ENCODE measurements at regions not wholly inside any gene's neighbourhood (a gene's known extent, or its start where the extent isn't known, plus 50 kb on each side); places are given as distances from the start of the nearest gene placed in this dataset.

DNA sequence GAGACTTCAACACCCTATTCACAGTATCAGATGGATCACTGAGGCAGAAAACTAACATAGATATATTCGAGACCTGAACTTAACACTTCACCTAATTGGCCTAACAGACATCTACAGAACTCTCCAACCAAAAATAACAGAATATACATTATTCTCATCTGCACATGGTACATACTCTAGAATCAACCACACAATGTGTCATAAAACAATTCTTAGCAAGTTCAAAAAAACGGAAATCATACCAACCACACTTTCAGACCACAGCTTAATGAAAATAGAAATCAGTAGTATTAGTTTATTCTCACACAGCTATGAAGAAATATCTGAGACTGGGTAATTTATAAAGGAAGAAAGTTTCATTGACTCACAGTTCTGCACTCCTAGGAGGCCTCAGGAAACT lies 387.9 kb downstream of the DEPDC1B start:
- Mint-ChIP-seq H3K36me3 (no peaks in the 10 kb centered on the region), H3K4me3 (no peak overlapping the region), H3K27ac (no peak overlapping the region), H3K4me1 (no peaks in the 10 kb centered on the region), H3K9me3 (peaks cover 4% of the 10 kb centered on the region), H3K27me3 (no peaks in the 10 kb centered on the region)
- CTCF ChIA-PET, result no interaction called here
- no peak for DNase-seq

- no peak overlapping the region for H3K27ac Mint-ChIP-seq
- no peaks in the 10 kb centered on the region for H3K4me1 Mint-ChIP-seq
- H3K9me3 Mint-ChIP-seq, result peaks cover 8% of the 10 kb centered on the region
- no peak for DNase-seq
- CTCF ChIA-PET, result no interaction called here
- H3K4me3 Mint-ChIP-seq, result no peak overlapping the region
- no peaks in the 10 kb centered on the region for H3K36me3 Mint-ChIP-seq
- no peaks in the 10 kb centered on the region for H3K27me3 Mint-ChIP-seq
These were observed 400.0 kb downstream of the DEPDC1B start for GRCh38 chr5:60299944-60300343.

GRCh38 chr5:60297658-60298057 lies 402.3 kb downstream of the DEPDC1B start:
- Mint-ChIP-seq H3K27ac (no peak overlapping the region), H3K36me3 (no peaks in the 10 kb centered on the region), H3K4me3 (no peak overlapping the region), H3K4me1 (no peaks in the 10 kb centered on the region), H3K27me3 (no peaks in the 10 kb centered on the region), H3K9me3 (peaks cover 4% of the 10 kb centered on the region)
- CTCF ChIA-PET, result no interaction called here
- no peak for DNase-seq

- Mint-ChIP-seq H3K4me1 (no peaks in the 10 kb centered on the region), H3K27ac (no peak overlapping the region), H3K27me3 (no peaks in the 10 kb centered on the region), H3K9me3 (peaks cover under 1% of the 10 kb centered on the region), H3K36me3 (no peaks in the 10 kb centered on the region), H3K4me3 (no peak overlapping the region)
- DNase-seq, result no peak
- CTCF ChIA-PET, result interaction anchor here (0.9 to 1.2 kb wide), 2 partner anchors 9 to 356 kb away, joined by 3 read pairs; no protein-coding TSS in a partner anchor
These were observed 401.9 kb upstream of the PDE4D start for GRCh38 chr5:60295423-60295822.

DNA sequence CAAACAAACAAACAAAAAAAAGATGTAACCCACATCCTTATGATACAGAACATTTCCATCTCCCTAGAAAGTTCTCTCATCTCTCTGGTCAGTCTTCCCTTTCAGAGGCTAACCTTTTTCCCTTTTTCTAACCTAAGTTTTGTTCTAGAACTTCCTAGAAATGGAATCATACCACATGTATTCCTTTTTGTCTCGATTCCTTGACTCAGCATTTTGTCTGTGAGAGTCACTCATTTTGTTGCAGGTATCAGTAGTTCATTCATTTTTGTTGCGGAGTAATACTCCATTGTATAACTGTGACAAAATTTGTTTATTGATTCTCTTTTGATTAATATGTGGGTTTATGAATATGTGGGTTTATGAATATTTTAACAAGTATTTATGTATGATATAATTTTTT lies 400.0 kb upstream of the PDE4D start:
- H3K4me3 Mint-ChIP-seq, result no peak overlapping the region
- H3K9me3 Mint-ChIP-seq, result no peaks in the 10 kb centered on the region
- H3K27me3 Mint-ChIP-seq, result no peaks in the 10 kb centered on the region
- no peaks in the 10 kb centered on the region for H3K4me1 Mint-ChIP-seq
- no peak overlapping the region for H3K27ac Mint-ChIP-seq
- CTCF ChIA-PET, result interaction anchor here (0.5 kb wide), 1 partner anchor 408 kb away, joined by 3 read pairs; no protein-coding TSS in a partner anchor
- DNase-seq, result no peak
- no peaks in the 10 kb centered on the region for H3K36me3 Mint-ChIP-seq

- Mint-ChIP-seq H3K4me1 (no peaks in the 10 kb centered on the region), H3K27ac (no peak overlapping the region), H3K36me3 (no peaks in the 10 kb centered on the region), H3K27me3 (no peaks in the 10 kb centered on the region), H3K9me3 (no peaks in the 10 kb centered on the region), H3K4me3 (no peak overlapping the region)
- CTCF ChIA-PET, result interaction anchor here (0.9 to 1.0 kb wide), 3 partner anchors 9 to 476 kb away, joined by 3 read pairs; no protein-coding TSS in a partner anchor
- DNase-seq, result no peak
These were observed 393.7 kb upstream of the PDE4D start for GRCh38 chr5:60287174-60287771.

GRCh38 chr5:60285910-60286309 lies 392.4 kb upstream of the PDE4D start:
- Mint-ChIP-seq H3K4me1 (no peaks in the 10 kb centered on the region), H3K27me3 (no peaks in the 10 kb centered on the region), H3K4me3 (no peak overlapping the region), H3K27ac (no peak overlapping the region), H3K9me3 (no peaks in the 10 kb centered on the region), H3K36me3 (no peaks in the 10 kb centered on the region)
- no peak for DNase-seq
- CTCF ChIA-PET, result no interaction called here

- no peaks in the 10 kb centered on the region for H3K9me3 Mint-ChIP-seq
- DNase-seq, result no peak
These were observed 387.4 kb upstream of the PDE4D start for GRCh38 chr5:60280943-60281342.

GRCh38 chr5:60277941-60278340 lies 384.4 kb upstream of the PDE4D start:
- H3K36me3 Mint-ChIP-seq, result no peaks in the 10 kb centered on the region
- H3K27me3 Mint-ChIP-seq, result no peaks in the 10 kb centered on the region
- H3K4me1 Mint-ChIP-seq, result no peaks in the 10 kb centered on the region
- DNase-seq, result no peak
- H3K27ac Mint-ChIP-seq, result no peak overlapping the region
- CTCF ChIA-PET, result no interaction called here
- H3K4me3 Mint-ChIP-seq, result no peak overlapping the region
- peaks cover 2% of the 10 kb centered on the region for H3K9me3 Mint-ChIP-seq

More at GRCh38 chr5:60280943-60281342, 387.4 kb upstream of the PDE4D start:
- no peaks in the 10 kb centered on the region for H3K36me3 Mint-ChIP-seq
- no peaks in the 10 kb centered on the region for H3K27me3 Mint-ChIP-seq
- CTCF ChIA-PET, result no interaction called here
- H3K27ac Mint-ChIP-seq, result no peak overlapping the region
- H3K4me3 Mint-ChIP-seq, result no peak overlapping the region
- H3K4me1 Mint-ChIP-seq, result no peaks in the 10 kb centered on the region

DNA sequence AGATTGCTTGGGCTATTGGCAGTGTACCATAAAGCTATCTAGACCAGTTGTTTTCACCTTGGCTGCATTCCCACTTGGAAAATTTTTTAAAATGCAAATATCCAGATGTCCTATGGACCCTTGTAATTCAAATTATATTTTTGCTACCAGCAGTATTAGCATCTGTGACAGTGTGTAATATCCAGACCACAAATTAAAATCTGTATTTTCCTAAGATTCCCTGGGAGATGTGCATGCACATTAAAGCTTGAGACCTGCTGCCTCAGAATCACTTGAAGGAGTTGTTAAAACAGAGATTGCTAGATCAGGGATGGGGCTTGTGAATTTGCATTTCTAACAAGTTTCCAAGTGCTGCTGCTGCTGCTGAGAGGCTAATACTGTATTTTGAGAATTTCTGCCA lies 381.2 kb upstream of the PDE4D start:
- Mint-ChIP-seq H3K36me3 (no peaks in the 10 kb centered on the region), H3K4me1 (no peaks in the 10 kb centered on the region), H3K27ac (no peak overlapping the region), H3K4me3 (no peak overlapping the region), H3K9me3 (peaks cover 2% of the 10 kb centered on the region), H3K27me3 (no peaks in the 10 kb centered on the region)
- CTCF ChIA-PET, result interaction anchor here (1.3 kb wide), 1 partner anchor 13 kb away, joined by 3 read pairs; no protein-coding TSS in a partner anchor
- no peak for DNase-seq

DNA sequence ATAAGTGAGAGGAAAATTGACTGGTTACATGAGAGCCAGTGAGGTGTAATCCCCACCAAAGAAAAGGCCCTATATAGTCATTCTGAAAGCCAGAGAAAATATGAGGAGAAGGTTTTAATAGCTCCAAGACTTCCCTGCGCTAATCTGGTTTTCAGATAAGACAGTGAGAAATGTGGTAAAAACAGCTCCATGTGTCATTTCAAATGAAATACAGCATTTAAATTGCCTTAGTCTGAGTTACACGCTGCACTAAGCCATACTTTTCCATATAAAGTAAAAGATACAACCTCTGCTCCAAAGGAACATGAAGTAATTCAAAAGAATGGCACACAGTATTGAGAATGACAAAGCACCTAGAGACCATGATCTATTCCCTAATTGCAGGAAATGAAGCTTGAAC lies 378.0 kb upstream of the PDE4D start:
- no peaks in the 10 kb centered on the region for H3K27me3 Mint-ChIP-seq
- CTCF ChIA-PET, result no interaction called here
- H3K27ac Mint-ChIP-seq, result no peak overlapping the region
- no peak for DNase-seq
- H3K4me3 Mint-ChIP-seq, result no peak overlapping the region
- no peaks in the 10 kb centered on the region for H3K36me3 Mint-ChIP-seq
- no peaks in the 10 kb centered on the region for H3K4me1 Mint-ChIP-seq
- peaks cover 2% of the 10 kb centered on the region for H3K9me3 Mint-ChIP-seq

DNA sequence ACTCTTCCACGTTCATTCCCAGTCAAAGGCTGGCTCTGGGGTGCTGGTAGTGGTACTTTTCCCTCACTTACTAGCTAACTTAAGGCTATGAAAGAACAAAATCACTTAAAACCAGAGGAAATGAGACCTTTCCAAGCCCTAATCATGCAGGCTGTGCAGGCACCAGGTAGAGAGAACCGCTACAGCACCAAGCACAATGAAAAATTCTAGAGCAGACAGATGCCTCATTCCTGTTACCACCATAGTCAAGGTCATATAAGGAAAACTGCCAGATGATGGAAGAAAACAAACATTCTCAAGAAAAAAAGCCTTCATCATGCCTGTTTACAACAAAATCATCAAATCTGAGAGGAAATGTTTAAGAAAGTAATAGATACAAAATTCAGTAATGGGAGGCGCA lies 374.4 kb upstream of the PDE4D start:
- CTCF ChIA-PET, result no interaction called here
- Mint-ChIP-seq H3K27ac (no peak overlapping the region), H3K4me1 (no peaks in the 10 kb centered on the region), H3K4me3 (no peak overlapping the region), H3K36me3 (no peaks in the 10 kb centered on the region), H3K9me3 (peaks cover 2% of the 10 kb centered on the region), H3K27me3 (no peaks in the 10 kb centered on the region)
- DNase-seq, result no peak

- no peak overlapping the region for H3K4me3 Mint-ChIP-seq
- H3K27me3 Mint-ChIP-seq, result no peaks in the 10 kb centered on the region
- no peaks in the 10 kb centered on the region for H3K36me3 Mint-ChIP-seq
- no peaks in the 10 kb centered on the region for H3K4me1 Mint-ChIP-seq
- peaks cover 2% of the 10 kb centered on the region for H3K9me3 Mint-ChIP-seq
- CTCF ChIA-PET, result no interaction called here
- H3K27ac Mint-ChIP-seq, result no peak overlapping the region
- no peak for DNase-seq
These were observed 369.8 kb upstream of the PDE4D start for GRCh38 chr5:60263346-60263745.

DNA sequence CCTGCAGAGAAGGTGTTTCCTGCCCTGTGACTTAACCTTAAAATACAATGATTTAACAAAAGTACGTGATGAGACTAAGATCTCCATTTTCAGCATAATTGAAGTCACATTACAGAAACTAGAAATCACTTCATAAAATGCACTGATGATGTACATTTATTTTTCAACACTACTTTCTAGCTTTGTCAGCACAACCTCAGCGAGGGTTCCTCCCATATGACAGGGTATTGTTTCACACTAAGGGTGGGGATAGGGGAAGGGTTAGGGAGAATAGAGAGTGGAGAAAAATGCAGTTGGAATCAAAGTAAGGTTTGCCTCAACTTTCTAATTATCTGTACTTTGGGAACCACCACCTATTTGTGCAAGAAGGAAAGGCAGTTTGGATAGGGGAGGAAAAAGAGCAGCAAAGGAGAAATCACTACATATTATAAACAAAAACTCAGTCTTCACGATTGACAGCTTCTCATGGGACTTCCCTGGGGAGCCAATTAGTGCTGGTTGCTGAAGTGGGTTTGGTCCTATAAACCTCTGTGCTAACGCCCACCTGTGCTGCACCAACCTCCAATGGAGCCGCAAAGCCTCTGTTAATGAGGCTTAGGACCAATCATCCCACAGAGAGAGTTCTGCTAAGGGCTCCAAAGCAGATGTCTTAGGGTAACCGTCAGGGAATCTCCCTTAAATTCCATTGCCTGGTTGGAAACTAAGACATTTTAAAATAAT lies 369.2 kb upstream of the PDE4D start:
- H3K27ac Mint-ChIP-seq, result no peak overlapping the region
- no peaks in the 10 kb centered on the region for H3K36me3 Mint-ChIP-seq
- CTCF ChIA-PET, result no interaction called here
- H3K4me1 Mint-ChIP-seq, result no peaks in the 10 kb centered on the region
- no peak for DNase-seq
- H3K27me3 Mint-ChIP-seq, result no peaks in the 10 kb centered on the region
- no peak overlapping the region for H3K4me3 Mint-ChIP-seq
- peaks cover 2% of the 10 kb centered on the region for H3K9me3 Mint-ChIP-seq

DNA sequence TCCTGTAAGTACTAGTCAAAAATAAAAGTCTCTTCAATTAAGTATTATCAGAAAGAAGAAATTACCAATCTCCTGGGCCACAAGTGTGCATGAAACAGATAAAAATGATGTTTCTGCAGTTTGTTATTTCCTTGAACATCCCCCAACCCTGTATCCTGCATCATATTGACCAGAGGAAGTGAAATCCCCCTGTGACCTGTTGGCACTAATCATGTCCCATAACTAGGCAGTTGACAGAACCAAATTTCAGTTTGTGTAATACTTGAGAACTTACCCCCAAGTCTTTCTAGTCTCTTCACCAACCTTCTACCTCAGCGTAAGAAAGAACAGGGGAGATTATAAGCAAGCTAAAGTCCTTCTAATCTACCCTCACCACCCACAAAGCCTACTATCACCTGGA lies 368.2 kb upstream of the PDE4D start:
- no peaks in the 10 kb centered on the region for H3K27me3 Mint-ChIP-seq
- peaks cover 2% of the 10 kb centered on the region for H3K9me3 Mint-ChIP-seq
- H3K27ac Mint-ChIP-seq, result no peak overlapping the region
- CTCF ChIA-PET, result no interaction called here
- H3K4me1 Mint-ChIP-seq, result no peaks in the 10 kb centered on the region
- DNase-seq, result no peak
- H3K36me3 Mint-ChIP-seq, result no peaks in the 10 kb centered on the region
- H3K4me3 Mint-ChIP-seq, result no peak overlapping the region

Data from activated naive CD4-positive, alpha-beta T cell treated with anti-CD3 and anti-CD28 coated beads, Interleukin-2, amount 10 ng/mL, durations not matched to agents 7 days and 5 days (primary cell).